GM18505 (cell line): ENCODE measurements at regions not wholly inside any gene's neighbourhood (a gene's known extent, or its start where the extent isn't known, plus 50 kb on each side); places are given as distances from the start of the nearest gene placed in this dataset.
"Not testable (repeated sequence)": the region's sequence is repeated elsewhere in the genome, so short reads cannot be mapped to it uniquely, and the experiment has no call there.

Experiments used
- ATAC-seq: cut with Tn5 transposase; IDR thresholded peaks from one replicate; pipeline ENCODE4 v1.9.1; 2021; ENCODE audit not compliant: unreplicated experiment
- POLR2A ChIP-seq: IDR thresholded peaks from 4 replicates; pipeline ENCODE4 v1.6.1; 2011; ENCODE audit warnings: borderline replicate concordance; ENCODE audit not compliant: insufficient read depth, insufficient read length; ENCODE audit errors: extremely low read depth

- ATAC-seq = no peak
- no peak for TF ChIP-seq POLR2A
These were observed 298.7 kb upstream of the NCAM1 start for GRCh38 chr11:112662554-112662953.

- ATAC-seq = no peak
- no peak for TF ChIP-seq POLR2A
These were observed 297.1 kb upstream of the NCAM1 start for GRCh38 chr11:112663947-112664634.

DNA sequence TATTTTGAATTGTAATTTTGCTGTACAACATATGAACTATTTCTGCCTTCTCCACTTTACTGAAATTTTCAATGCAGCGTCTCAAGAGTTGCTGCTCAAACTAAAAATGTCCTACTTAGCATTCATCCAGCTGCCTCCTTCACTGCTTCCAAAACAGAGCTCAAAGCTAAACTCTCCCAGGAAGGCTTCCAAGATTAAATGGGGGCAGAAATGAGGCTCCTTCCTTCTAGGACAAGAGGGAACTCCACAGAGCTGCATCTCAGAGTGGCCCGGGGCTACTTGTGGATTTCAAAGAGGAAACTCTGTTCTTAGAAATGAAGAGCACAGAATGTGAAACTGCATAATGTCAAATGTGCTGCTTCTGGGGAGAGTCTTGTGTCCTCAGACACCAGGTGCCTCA lies 295.9 kb upstream of the NCAM1 start:
- TF ChIP-seq POLR2A = no peak
- no peak for ATAC-seq

DNA sequence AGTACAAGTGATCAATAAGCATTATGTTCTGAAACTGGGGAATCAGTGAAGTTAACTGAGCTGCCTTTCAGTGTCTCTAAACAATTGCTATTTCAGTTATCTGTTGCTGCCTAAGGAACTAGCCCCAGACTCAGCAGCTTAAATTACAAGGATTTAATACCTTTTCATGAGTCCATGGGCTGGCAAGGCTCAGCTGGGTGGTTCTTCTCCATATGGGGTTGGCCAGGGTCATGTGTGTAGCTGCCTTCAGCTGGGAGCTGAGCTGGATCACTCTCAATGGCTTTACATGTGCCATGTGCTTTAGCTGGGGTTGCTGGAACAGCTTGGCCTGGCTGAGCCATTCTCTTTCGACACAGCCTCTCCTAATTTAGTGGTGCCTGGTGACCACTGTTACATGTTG lies 295.0 kb upstream of the NCAM1 start:
- no peak for TF ChIP-seq POLR2A
- no peak for ATAC-seq

DNA sequence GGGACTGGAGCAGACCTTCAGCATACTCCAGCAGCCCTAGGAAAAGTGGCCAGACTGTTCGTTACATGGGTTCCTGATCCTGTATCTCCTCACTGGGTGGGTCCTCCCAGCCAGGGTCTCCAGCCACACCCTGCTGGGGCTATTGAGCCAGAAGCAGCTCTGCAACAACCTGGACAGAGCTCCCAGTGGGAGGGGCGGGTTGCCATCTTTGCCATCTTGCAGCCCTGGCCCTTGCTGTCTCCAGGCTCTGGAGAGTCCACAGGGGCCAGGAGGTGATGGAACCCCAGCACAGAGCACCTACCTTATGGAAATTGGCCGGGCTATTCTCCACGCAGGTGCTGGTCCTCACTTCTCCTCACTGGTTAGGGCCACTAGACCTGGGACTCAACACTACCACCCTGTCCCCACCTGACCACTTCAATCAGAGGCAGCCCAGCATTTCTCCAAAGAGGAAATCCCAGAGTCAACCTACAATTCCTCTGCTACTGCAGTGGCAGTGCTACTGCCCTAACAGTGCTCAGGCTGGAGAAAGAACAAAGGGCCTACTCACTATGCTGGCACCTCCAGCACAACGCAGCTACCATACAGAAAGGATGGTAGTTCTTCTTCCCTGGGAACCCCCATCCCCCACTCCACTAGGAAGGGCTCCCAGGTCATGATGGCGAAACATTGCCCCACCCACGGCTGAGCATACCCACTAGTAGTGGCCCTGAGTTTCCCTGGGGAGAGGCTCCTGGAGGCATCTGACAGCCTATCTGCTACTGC lies 290.2 kb upstream of the NCAM1 start:
- no peak for ATAC-seq

DNA sequence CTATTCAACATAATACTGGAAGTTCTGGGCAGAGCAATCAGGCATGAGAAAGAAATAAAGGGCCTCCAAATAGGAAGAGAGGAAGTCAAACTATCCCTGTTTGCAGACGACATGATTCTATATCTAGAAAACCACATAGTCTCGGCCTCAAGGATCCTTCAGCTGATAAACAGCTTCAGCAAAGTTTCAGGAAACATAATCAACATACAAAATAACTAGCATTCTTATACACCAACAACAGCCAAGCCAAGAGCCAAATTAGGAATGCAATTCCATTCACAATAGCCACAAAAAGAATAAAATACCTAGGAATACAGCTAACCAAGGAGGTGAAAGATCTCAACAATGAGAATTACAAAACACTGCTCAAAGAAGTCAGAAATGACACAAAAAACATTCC lies 287.8 kb upstream of the NCAM1 start:
- not testable (repeated sequence) for ATAC-seq

More for the DNA sequence above, 290.2 kb upstream of the NCAM1 start:
- no peak for TF ChIP-seq POLR2A

GRCh38 chr11:112685111-112685510 lies 276.1 kb upstream of the NCAM1 start:
- ATAC-seq = no peak
- TF ChIP-seq POLR2A = no peak

GRCh38 chr11:112689851-112690250 lies 271.4 kb upstream of the NCAM1 start:
- ATAC-seq = no peak
- no peak for TF ChIP-seq POLR2A

DNA sequence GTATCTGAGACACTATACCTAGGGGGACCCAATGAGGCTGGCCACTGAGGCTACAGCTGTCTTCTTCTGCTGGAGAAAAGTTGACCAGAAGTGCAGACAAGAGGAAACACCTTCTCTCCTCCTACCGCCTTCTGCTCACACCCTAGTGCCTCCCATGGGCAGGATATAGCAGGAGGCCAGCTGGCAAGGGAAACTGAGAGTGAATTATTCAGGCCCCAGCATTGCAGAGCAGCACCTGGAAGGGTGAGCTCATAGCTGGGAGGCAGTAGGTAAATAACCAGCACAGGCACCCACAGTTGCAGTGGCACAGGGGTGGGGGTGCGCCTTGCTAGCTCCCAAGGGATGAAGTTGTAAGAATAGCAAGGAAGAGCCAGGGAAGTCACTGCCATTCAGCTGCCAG lies 267.4 kb upstream of the NCAM1 start:
- no peak for ATAC-seq
- TF ChIP-seq POLR2A = no peak

GRCh38 chr11:112694245-112694644 lies 267.0 kb upstream of the NCAM1 start:
- no peak for ATAC-seq
- no peak for TF ChIP-seq POLR2A

DNA sequence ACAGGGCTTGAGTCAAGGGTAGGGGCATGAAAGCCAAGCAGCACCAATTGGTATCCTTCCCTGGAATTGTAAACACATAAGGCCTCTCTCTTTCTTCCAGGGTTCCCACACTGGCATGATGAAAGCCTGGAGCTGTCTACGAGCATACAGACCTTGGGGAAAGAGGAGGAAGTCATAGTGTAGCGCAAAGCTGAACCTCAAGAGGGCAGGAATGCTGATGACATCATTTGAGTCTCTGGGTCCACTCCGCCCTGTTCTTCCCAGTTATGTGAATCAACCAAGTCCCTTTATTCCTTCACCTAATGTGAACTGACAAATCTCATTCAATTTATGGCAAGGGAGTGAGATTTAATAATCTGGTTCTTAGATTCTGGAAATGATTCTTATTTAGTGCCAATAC lies 266.4 kb upstream of the NCAM1 start:
- no peak for TF ChIP-seq POLR2A
- ATAC-seq = no peak

DNA sequence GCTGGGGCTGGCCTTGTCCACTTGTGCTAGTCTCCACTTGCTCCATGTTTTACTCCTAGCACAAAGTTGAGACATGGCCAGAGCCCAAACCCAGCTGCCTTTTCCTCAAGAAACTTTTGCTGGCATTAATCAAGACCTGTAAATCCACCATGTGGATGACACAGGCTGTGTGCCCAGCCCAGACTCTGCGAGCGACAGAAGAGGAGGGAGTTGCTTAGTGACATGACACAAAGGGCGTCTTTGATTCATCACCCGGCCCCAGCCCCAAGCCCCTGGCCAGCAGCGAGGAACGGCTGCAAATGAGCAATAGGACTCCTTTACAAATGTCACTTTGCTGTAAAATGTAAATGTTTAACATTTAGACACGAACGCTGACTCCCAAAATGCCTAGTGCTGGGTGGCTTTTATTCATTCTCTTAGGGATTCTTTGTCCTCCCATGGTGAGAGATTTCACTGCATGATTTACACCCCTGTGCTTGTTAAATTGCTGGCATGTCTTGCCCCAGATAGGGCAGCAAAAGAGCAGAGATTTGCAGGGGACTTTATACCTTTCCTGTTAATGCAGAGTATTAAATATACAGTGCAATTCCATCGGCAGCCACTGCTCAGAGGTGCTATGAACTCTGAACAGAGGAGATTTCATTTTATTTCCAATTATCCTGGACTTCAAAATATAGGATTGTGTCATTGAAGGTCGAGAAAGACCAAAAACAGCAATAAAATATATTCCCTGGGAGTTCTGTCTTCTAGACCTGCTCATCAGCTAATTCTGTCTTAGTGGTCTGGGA lies 263.6 kb upstream of the NCAM1 start:
- ATAC-seq = no peak
- no peak for TF ChIP-seq POLR2A

GRCh38 chr11:112705148-112705547 lies 256.1 kb upstream of the NCAM1 start:
- ATAC-seq = no peak
- TF ChIP-seq POLR2A = no peak

DNA sequence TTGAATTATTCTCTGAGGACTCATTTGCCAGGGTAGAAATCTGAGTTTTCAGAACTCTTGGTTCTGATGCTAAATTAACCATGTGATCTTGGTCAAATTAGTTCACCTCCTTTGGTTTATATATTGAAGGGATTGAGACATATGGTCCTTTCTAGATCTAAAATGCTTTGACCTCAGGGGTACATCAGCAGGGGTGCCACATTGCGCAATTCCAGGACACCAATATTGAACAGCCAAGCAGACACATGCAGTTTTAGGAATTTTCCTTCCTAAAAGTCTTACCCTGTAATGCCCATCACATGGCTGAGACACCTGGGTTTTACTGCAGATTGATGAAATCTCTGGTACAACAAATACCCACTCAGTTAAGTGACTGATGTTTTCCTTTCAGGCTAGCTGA lies 254.4 kb upstream of the NCAM1 start:
- no peak for ATAC-seq
- TF ChIP-seq POLR2A = no peak

DNA sequence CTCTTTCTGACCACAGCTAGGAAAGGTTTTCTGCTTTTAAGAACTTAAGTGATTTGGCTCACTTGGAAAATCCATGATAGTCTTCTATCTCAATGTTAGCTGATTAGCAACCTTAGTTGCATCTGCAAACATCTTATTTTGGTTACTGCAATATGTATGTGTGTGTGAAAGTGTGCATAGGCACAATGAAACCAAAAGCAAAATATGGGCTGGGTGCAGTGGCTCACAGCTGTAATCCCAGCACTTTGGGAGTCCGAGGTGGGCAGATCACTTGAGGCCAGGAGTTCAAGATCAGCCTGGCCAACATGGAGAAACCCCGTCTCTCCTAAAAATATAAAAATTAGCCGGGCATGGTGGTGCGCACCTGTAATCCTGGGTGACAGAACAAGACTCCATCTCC lies 246.9 kb upstream of the NCAM1 start:
- ATAC-seq = not testable (repeated sequence)

DNA sequence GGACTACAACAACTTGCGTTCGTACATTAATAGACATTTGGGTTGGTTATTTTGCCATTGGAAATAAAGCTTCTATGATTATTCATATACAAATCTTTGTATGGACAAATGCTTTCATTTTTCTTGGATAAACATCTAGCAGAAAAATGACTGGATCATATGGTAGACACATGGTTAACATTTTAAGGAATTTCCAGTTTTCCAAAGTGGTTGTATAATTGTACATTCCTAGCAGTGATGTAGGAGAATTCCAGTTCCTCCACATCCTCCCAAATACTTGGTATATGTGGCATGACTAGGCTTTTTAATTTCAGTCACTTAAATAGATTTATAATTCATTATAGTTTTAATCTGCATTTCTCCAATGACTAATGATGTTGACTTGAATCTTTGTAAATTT lies 246.2 kb upstream of the NCAM1 start:
- ATAC-seq = no peak

More for the DNA sequence above, 246.2 kb upstream of the NCAM1 start:
- no peak for TF ChIP-seq POLR2A
